HepG2 (cell line): ENCODE measurements at regions not wholly inside any gene's neighbourhood (a gene's known extent, or its start where the extent isn't known, plus 50 kb on each side); places are given as distances from the start of the nearest gene placed in this dataset.

Experiments used
- BORCS8-MEF2B ChIP-seq: sonication (generic); formaldehyde crosslinking; IDR thresholded peaks from 2 replicates; pipeline ENCODE4 v1.8.0; 2022; ENCODE audit warnings: mild to moderate bottlenecking, missing genetic modification reagents
- CCDC6 ChIP-seq: sonication (generic); formaldehyde crosslinking; IDR thresholded peaks from 2 replicates; pipeline ENCODE4 v1.8.1; 2022; ENCODE audit warnings: mild to moderate bottlenecking, missing genetic modification reagents, moderate library complexity
- EHMT2 ChIP-seq: fragments of 200-600 bp; sonication (generic); IDR thresholded peaks from 2 replicates; pipeline ENCODE4 v1.7.0; 2017; ENCODE audit warnings: antibody characterized with exemption, low read depth, low read length, borderline replicate concordance
- FIP1L1 ChIP-seq: fragments of 200-400 bp; formaldehyde crosslinking; IDR thresholded peaks from 2 replicates; pipeline ENCODE4 v1.6.1; 2018; ENCODE audit warnings: low read depth, mild to moderate bottlenecking, low read length, moderate library complexity, borderline replicate concordance; ENCODE audit not compliant: insufficient read depth
- IRF2 ChIP-seq: IDR thresholded peaks from 2 replicates; pipeline ENCODE4 v1.6.1; 2018; ENCODE audit warnings: missing genetic modification reagents, missing compliant biosample characterization
- KDM6A ChIP-seq: IDR thresholded peaks from 2 replicates; pipeline ENCODE4 v1.6.1; 2016; ENCODE audit warnings: low read depth
- MED1 ChIP-seq: sonication (generic); formaldehyde crosslinking; IDR thresholded peaks from 2 replicates; pipeline ENCODE4 v1.4.0; 2020; ENCODE audit warnings: missing genetic modification reagents
- PBX3 ChIP-seq: sonication (generic); formaldehyde crosslinking; IDR thresholded peaks from 2 replicates; pipeline ENCODE4 v1.8.1; 2023; ENCODE audit warnings: missing genetic modification reagents, inconsistent platforms, borderline replicate concordance
- SAFB2 ChIP-seq: sonication (generic); formaldehyde crosslinking; IDR thresholded peaks from 2 replicates; pipeline ENCODE4 v1.5.1; 2020; ENCODE audit warnings: missing genetic modification reagents, low read depth, mild to moderate bottlenecking, borderline replicate concordance
- ZBTB39 ChIP-seq: sonication (generic); formaldehyde crosslinking; IDR thresholded peaks from 2 replicates; pipeline ENCODE4 v1.5.0; 2020; ENCODE audit warnings: missing genetic modification reagents
- ZMYM2 ChIP-seq: sonication (generic); formaldehyde crosslinking; IDR thresholded peaks from 2 replicates; pipeline ENCODE4 v1.8.0; 2022; ENCODE audit warnings: mild to moderate bottlenecking, missing genetic modification reagents
- ZNF10 ChIP-seq: sonication (generic); formaldehyde crosslinking; IDR thresholded peaks from 2 replicates; pipeline ENCODE4 v1.4.0; 2020; ENCODE audit warnings: mild to moderate bottlenecking, low read depth, missing genetic modification reagents, borderline replicate concordance
- ZNF350 ChIP-seq: sonication (generic); formaldehyde crosslinking; IDR thresholded peaks from 2 replicates; pipeline ENCODE4 v1.4.0; 2020; ENCODE audit warnings: mild to moderate bottlenecking, low read depth, missing genetic modification reagents, borderline replicate concordance
- ZNF687 ChIP-seq: sonication (generic); formaldehyde crosslinking; IDR thresholded peaks from 2 replicates; pipeline ENCODE4 v1.5.1; 2020; ENCODE audit warnings: mild to moderate bottlenecking, missing genetic modification reagents, moderate library complexity
- ZNF776 ChIP-seq: sonication (generic); formaldehyde crosslinking; IDR thresholded peaks from 2 replicates; pipeline ENCODE4 v1.4.0; 2020; ENCODE audit warnings: mild to moderate bottlenecking, missing genetic modification reagents
- TF ChIP-seq, protein P1 (sequence below): sonication (generic); formaldehyde crosslinking; IDR thresholded peaks from 2 replicates; pipeline ENCODE4 v1.5.0; 2020; ENCODE audit warnings: mild to moderate bottlenecking, missing genetic modification reagents
- TF ChIP-seq, protein P2 (sequence below): sonication (generic); formaldehyde crosslinking; IDR thresholded peaks from 2 replicates; pipeline ENCODE4 v1.9.0; 2021; ENCODE audit warnings: missing genetic modification reagents, mild to moderate bottlenecking, borderline replicate concordance

- TF ChIP-seq, protein P1, sequence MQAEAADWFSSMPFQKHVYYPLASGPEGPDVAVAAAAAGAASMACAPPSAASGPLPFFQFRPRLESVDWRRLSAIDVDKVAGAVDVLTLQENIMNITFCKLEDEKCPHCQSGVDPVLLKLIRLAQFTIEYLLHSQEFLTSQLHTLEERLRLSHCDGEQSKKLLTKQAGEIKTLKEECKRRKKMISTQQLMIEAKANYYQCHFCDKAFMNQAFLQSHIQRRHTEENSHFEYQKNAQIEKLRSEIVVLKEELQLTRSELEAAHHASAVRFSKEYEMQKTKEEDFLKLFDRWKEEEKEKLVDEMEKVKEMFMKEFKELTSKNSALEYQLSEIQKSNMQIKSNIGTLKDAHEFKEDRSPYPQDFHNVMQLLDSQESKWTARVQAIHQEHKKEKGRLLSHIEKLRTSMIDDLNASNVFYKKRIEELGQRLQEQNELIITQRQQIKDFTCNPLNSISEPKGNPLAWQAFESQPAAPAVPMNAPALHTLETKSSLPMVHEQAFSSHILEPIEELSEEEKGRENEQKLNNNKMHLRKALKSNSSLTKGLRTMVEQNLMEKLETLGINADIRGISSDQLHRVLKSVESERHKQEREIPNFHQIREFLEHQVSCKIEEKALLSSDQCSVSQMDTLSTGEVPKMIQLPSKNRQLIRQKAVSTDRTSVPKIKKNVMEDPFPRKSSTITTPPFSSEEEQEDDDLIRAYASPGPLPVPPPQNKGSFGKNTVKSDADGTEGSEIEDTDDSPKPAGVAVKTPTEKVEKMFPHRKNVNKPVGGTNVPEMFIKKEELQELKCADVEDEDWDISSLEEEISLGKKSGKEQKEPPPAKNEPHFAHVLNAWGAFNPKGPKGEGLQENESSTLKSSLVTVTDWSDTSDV, result no peak
- TF ChIP-seq ZNF687 (CRISPR knock-in tag), result peak; percentile 40; the same call in 1 of the 2 replicates
- no peak for TF ChIP-seq ZNF776 (CRISPR knock-in tag)
- no peak for TF ChIP-seq ZBTB39
- no peak for TF ChIP-seq ZNF10
- no peak for TF ChIP-seq FIP1L1
- no peak for TF ChIP-seq PBX3 (CRISPR knock-in tag)
- no peak for TF ChIP-seq SAFB2 (CRISPR knock-in tag)
- TF ChIP-seq MED1, result peak; percentile 74
- peak; percentile 40; the same call in 1 of the 2 replicates for TF ChIP-seq KDM6A
- no peak for TF ChIP-seq CCDC6 (CRISPR knock-in tag)
- TF ChIP-seq ZMYM2 (CRISPR knock-in tag), result no peak
- no peak for TF ChIP-seq BORCS8-MEF2B (CRISPR knock-in tag)
- TF ChIP-seq, protein P2, sequence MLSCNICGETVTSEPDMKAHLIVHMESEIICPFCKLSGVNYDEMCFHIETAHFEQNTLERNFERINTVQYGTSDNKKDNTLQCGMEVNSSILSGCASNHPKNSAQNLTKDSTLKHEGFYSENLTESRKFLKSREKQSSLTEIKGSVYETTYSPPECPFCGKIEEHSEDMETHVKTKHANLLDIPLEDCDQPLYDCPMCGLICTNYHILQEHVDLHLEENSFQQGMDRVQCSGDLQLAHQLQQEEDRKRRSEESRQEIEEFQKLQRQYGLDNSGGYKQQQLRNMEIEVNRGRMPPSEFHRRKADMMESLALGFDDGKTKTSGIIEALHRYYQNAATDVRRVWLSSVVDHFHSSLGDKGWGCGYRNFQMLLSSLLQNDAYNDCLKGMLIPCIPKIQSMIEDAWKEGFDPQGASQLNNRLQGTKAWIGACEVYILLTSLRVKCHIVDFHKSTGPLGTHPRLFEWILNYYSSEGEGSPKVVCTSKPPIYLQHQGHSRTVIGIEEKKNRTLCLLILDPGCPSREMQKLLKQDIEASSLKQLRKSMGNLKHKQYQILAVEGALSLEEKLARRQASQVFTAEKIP (CRISPR knock-in tag), result no peak
- no peak; the same call in 1 of the 2 replicates for TF ChIP-seq ZNF350 (CRISPR knock-in tag)
- TF ChIP-seq EHMT2, result no peak
- 0 out of 2 replicates have a peak, but pooled peaks have one; percentile 46 for TF ChIP-seq IRF2 (CRISPR knock-in tag)
Observed at GRCh38 chr2:16067866-16068551, 127.7 kb downstream of the MYCN start (continued).
